DOHH2 (cell line): ENCODE measurements at regions not wholly inside any gene's neighbourhood (a gene's known extent, or its start where the extent isn't known, plus 50 kb on each side); places are given as distances from the start of the nearest gene placed in this dataset.

Experiments
- H3F3A ChIP-seq: fragments of 200-600 bp; sonication (generic), shearing (Covaris generic); 2 replicates; pipeline ENCODE4 v1.6.0; 2016; ENCODE audit warnings: antibody characterized with exemption, mild to moderate bottlenecking; ENCODE audit not compliant: control insufficient read depth, insufficient read depth
- H3K27ac ChIP-seq: fragments of 200-600 bp; sonication (generic); 2 replicates; pipeline ENCODE4 v1.5.1; 2014; ENCODE audit warnings: low read depth, mild to moderate bottlenecking, low read length, moderate library complexity
- H3K27me3 ChIP-seq: fragments of 200-600 bp; sonication (generic); 2 replicates; pipeline ENCODE4 v1.6.1; 2014; ENCODE audit warnings: mild to moderate bottlenecking, low read length, mixed read lengths; ENCODE audit not compliant: control insufficient read depth
- H3K36me3 ChIP-seq: fragments of 200-600 bp; sonication (generic); 2 replicates; pipeline ENCODE4 v1.6.1; 2014; ENCODE audit warnings: mild to moderate bottlenecking, low read length, moderate library complexity, mixed read lengths; ENCODE audit not compliant: control insufficient read depth
- H3K4me1 ChIP-seq: fragments of 200-600 bp; sonication (generic); 2 replicates; pipeline ENCODE4 v1.6.1; 2014; ENCODE audit warnings: mild to moderate bottlenecking, low read length, mixed read lengths; ENCODE audit not compliant: control insufficient read depth
- H3K4me2 ChIP-seq: fragments of 200-600 bp; sonication (generic); 2 replicates; pipeline ENCODE4 v1.6.0; 2014; ENCODE audit warnings: mild to moderate bottlenecking, low read length, moderate library complexity
- H3K4me3 ChIP-seq: fragments of 200-600 bp; sonication (generic); 2 replicates; pipeline ENCODE4 v1.5.1; 2014; ENCODE audit warnings: mild to moderate bottlenecking, low read length, mixed read lengths
- H3K79me2 ChIP-seq: fragments of 200-600 bp; sonication (generic); 2 replicates; pipeline ENCODE4 v1.6.1; 2014; ENCODE audit warnings: mild to moderate bottlenecking, low read length, mixed read lengths; ENCODE audit not compliant: control insufficient read depth
- H3K9me2 ChIP-seq: fragments of 200-600 bp; sonication (generic); replicated peaks from 2 replicates; pipeline ENCODE4 v1.6.1; 2014; ENCODE audit warnings: mild to moderate bottlenecking, low read length, mixed read lengths; ENCODE audit not compliant: control insufficient read depth
- H3K9me3 ChIP-seq: fragments of 200-600 bp; sonication (generic); 2 replicates; pipeline ENCODE4 v1.6.1; 2014; ENCODE audit warnings: antibody characterized with exemption, low read length, mixed read lengths; ENCODE audit not compliant: control insufficient read depth, insufficient read depth
- H4K20me1 ChIP-seq: fragments of 200-600 bp; sonication (generic); 2 replicates; pipeline ENCODE4 v1.6.0; 2014; ENCODE audit warnings: low read depth, mild to moderate bottlenecking, antibody characterized with exemption, low read length, moderate library complexity; ENCODE audit not compliant: control insufficient read depth, insufficient read depth
- EZH2phosphoT487 ChIP-seq: fragments of 200-600 bp; sonication (generic); IDR thresholded peaks from 2 replicates; pipeline ENCODE4 v1.6.1; 2017; ENCODE audit warnings: borderline replicate concordance, mild to moderate bottlenecking, antibody characterized with exemption, low read length, moderate library complexity, mixed read lengths
- TF ChIP-seq, protein P1 (sequence below): fragments of 200-600 bp; sonication (generic); IDR thresholded peaks from one replicate; pipeline ENCODE4 v1.5.1; 2014; ENCODE audit warnings: antibody characterized with exemption, mild to moderate bottlenecking, low read depth, low read length; ENCODE audit not compliant: poor library complexity, severe bottlenecking

GRCh38 chr18:70491734-70492348 lies 203.0 kb downstream of the SOCS6 start:
- Histone ChIP-seq H3K27ac (no peak overlapping the region), H3K4me3 (no peak overlapping the region), H3K4me2 (no peak overlapping the region), H3K79me2 (no peaks in the 10 kb centered on the region), H3K4me1 (no peaks in the 10 kb centered on the region), H4K20me1 (no peaks in the 10 kb centered on the region), H3K36me3 (no peaks in the 10 kb centered on the region), H3K9me3 (no peaks in the 10 kb centered on the region), H3F3A (no peaks in the 10 kb centered on the region), H3K9me2 (no peaks in the 10 kb centered on the region), H3K27me3 (no peaks in the 10 kb centered on the region)
- TF ChIP-seq, protein P1, sequence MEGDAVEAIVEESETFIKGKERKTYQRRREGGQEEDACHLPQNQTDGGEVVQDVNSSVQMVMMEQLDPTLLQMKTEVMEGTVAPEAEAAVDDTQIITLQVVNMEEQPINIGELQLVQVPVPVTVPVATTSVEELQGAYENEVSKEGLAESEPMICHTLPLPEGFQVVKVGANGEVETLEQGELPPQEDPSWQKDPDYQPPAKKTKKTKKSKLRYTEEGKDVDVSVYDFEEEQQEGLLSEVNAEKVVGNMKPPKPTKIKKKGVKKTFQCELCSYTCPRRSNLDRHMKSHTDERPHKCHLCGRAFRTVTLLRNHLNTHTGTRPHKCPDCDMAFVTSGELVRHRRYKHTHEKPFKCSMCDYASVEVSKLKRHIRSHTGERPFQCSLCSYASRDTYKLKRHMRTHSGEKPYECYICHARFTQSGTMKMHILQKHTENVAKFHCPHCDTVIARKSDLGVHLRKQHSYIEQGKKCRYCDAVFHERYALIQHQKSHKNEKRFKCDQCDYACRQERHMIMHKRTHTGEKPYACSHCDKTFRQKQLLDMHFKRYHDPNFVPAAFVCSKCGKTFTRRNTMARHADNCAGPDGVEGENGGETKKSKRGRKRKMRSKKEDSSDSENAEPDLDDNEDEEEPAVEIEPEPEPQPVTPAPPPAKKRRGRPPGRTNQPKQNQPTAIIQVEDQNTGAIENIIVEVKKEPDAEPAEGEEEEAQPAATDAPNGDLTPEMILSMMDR = peak; percentile 83
- no peak for TF ChIP-seq EZH2phosphoT487

DNA sequence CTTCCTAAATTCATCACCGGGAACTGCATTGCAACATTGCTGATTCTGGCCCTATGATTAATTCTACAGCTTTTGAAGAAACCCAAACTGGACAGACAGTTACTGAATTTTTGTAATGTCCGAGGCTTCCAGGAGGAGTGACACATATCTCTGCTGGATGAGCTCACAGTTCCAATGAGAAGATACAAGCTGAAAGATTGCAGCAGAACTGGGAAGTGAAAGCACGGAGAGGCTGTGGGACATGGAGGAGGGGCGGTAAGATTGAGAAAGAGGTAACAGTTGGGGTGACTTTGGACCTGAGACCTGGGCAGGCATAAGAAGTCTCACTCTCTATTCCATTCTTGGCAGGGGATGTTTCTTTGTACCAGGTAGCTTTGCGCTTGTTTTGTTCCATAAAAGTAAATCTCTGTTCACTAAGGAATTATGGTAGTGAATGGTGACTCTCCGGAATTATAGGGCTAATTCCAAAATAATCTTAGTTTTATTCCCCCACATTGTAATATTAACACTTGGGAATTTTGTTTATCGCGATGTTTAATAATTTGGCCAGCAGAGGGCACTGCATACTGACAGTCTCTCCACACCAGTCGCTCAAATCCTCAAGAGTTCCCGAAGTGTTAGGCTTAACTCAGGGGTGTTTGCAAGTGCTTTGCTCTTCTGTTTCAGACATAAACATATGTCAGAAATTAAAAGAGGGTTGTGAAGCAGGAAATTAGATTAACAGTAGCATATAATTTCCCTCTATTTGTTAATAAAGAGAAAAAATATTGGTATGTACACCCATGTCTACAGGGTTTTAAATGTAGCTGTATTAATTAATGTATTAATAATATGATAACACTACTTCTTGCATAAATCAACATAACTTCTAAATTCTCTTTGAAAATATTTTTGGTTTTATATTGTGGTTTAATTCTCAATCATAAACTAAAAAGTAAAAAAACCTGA lies 201.4 kb downstream of the SOCS6 start:
- Histone ChIP-seq H3K4me1 (no peaks in the 10 kb centered on the region), H3K79me2 (no peaks in the 10 kb centered on the region), H3F3A (no peaks in the 10 kb centered on the region), H3K4me3 (no peak overlapping the region), H3K36me3 (no peaks in the 10 kb centered on the region), H3K4me2 (no peak overlapping the region), H3K9me3 (no peaks in the 10 kb centered on the region), H3K27me3 (no peaks in the 10 kb centered on the region), H3K9me2 (no peaks in the 10 kb centered on the region), H4K20me1 (no peaks in the 10 kb centered on the region), H3K27ac (no peak overlapping the region)
- TF ChIP-seq EZH2phosphoT487 = no peak
- TF ChIP-seq, protein P1 = peak; percentile 77

GRCh38 chr18:70489571-70489970 lies 200.7 kb downstream of the SOCS6 start:
- no peak overlapping the region for H3K27ac ChIP-seq
- H3F3A ChIP-seq = no peaks in the 10 kb centered on the region
- H3K9me2 ChIP-seq = no peaks in the 10 kb centered on the region
- no peaks in the 10 kb centered on the region for H3K9me3 ChIP-seq
- no peak overlapping the region for H3K4me2 ChIP-seq
- H3K4me3 ChIP-seq = no peak overlapping the region
- TF ChIP-seq, protein P1 = no peak
- no peak for TF ChIP-seq EZH2phosphoT487
- H3K79me2 ChIP-seq = no peaks in the 10 kb centered on the region
- H4K20me1 ChIP-seq = no peaks in the 10 kb centered on the region
- H3K4me1 ChIP-seq = no peaks in the 10 kb centered on the region
- no peaks in the 10 kb centered on the region for H3K36me3 ChIP-seq
- H3K27me3 ChIP-seq = no peaks in the 10 kb centered on the region
